A549 (cell line): ENCODE measurements at regions not wholly inside any gene's neighbourhood (a gene's known extent, or its start where the extent isn't known, plus 50 kb on each side); places are given as distances from the start of the nearest gene placed in this dataset.

Experiments used
- ATAC-seq, 2 experiments: fragments of 200-7000 bp in 1 of 2; fragments of >200 bp in 1 of 2; cut with Nextera tagmentation in 1 of 2; cut with Tn5 transposase in 1 of 2; 3 replicates each; pipeline versions ENCODE4 v1.8.0 to v1.9.1; 2018 to 2020; ENCODE audit warnings: mild to moderate bottlenecking in 1 of 2, moderate library complexity in 1 of 2
- CTCF ChIA-PET: fragments of 300-600 bp; sonication (Branson Sonifier 250); formaldehyde crosslinking; extraction: SDS; loops from one replicate; lab custom pipeline; 2021; ENCODE audit warnings: antibody characterized with exemption, inconsistent platforms; lab: Yijun Ruan, JAX
- POLR2A ChIA-PET: fragments of 350-600 bp; formaldehyde crosslinking; extraction: SDS; loops from one replicate; lab custom pipeline; 2021; ENCODE audit warnings: antibody characterized with exemption, inconsistent platforms; lab: Yijun Ruan, JAX
- DNase-seq, 2 experiments: peaks; one replicate each; pipeline versions ENCODE4 v3.0.0 to v3.0.0-alpha.2; 2011 to 2016; ENCODE audit warnings: low read depth in 1 of 2, low spot score in 1 of 2
- FAIRE-seq: peaks from 2 replicates; lab custom pipeline; 2011; peaks lifted over from hg19 to GRCh38; lab: Jason Lieb, UNC
- H3K27ac ChIP-seq, 2 experiments: fragments of >200 bp; sonication (Bioruptor Twin); formaldehyde crosslinking; 3 replicates each; pipeline ENCODE4 v1.5.1; 2016 to 2017
- H3K4me1 ChIP-seq: fragments of >200 bp; sonication (Bioruptor Twin); formaldehyde crosslinking; 3 replicates; pipeline ENCODE4 v1.6.1; 2016
- H3K4me2 ChIP-seq: fragments of >200 bp; sonication (Bioruptor Twin); formaldehyde crosslinking; 3 replicates; pipeline ENCODE4 v1.6.1; 2016
- H3K4me3 ChIP-seq: fragments of >200 bp; sonication (Bioruptor Twin); formaldehyde crosslinking; 3 replicates; pipeline ENCODE4 v1.5.1; 2016
- H3K9me3 ChIP-seq: fragments of >200 bp; sonication (Bioruptor Twin); formaldehyde crosslinking; 3 replicates; pipeline ENCODE4 v1.6.1; 2016
- CBX2 ChIP-seq: fragments of 200-600 bp; sonication (generic); IDR thresholded peaks from 2 replicates; pipeline ENCODE4 v1.6.1; 2016; ENCODE audit warnings: low read depth, mild to moderate bottlenecking, borderline replicate concordance
- CBX8 ChIP-seq: fragments of 200-600 bp; sonication (generic); IDR thresholded peaks from 2 replicates; pipeline ENCODE4 v1.6.1; 2016
- CHD2 ChIP-seq: fragments of 150-350 bp; IDR thresholded peaks from 2 replicates; pipeline ENCODE4 v1.6.1; 2014; ENCODE audit warnings: low read length; ENCODE audit not compliant: partially characterized antibody
- CHD4 ChIP-seq: fragments of 200-600 bp; sonication (generic); IDR thresholded peaks from 2 replicates; pipeline ENCODE4 v1.6.1; 2016; ENCODE audit warnings: antibody characterized with exemption, mild to moderate bottlenecking, borderline replicate concordance
- EHF ChIP-seq: fragments of 250-450 bp; sonication (Bioruptor Pico); IDR thresholded peaks from 2 replicates; pipeline ENCODE4 v1.5.0; 2020; ENCODE audit warnings: mild to moderate bottlenecking
- EHMT2 ChIP-seq: fragments of 200-600 bp; sonication (generic); IDR thresholded peaks from 2 replicates; pipeline ENCODE4 v1.6.1; 2016; ENCODE audit warnings: antibody characterized with exemption, low read depth, mild to moderate bottlenecking, moderate library complexity
- EP300 ChIP-seq, 2 experiments: fragments of >200 bp; sonication (Bioruptor Twin); formaldehyde crosslinking; IDR thresholded peaks; 2 replicates in 1 of 2; 3 replicates in 1 of 2; pipeline ENCODE4 v1.6.1; 2016 to 2017
- FOSL2 ChIP-seq, 2 experiments: fragments of 450-650 bp in 1 of 2; fragments of >200 bp in 1 of 2; sonication (Bioruptor Twin) in 1 of 2; formaldehyde crosslinking; IDR thresholded peaks; 2 replicates each; pipeline versions ENCODE4 v1.5.0 to v1.6.1; 2016 to 2020; ENCODE audit warnings: mild to moderate bottlenecking in 1 of 2, moderate library complexity in 1 of 2
- FOXS1 ChIP-seq: fragments of 250-450 bp; sonication (Bioruptor Pico); IDR thresholded peaks from 2 replicates; pipeline ENCODE4 v1.5.0; 2020; ENCODE audit warnings: mild to moderate bottlenecking, moderate library complexity
- HEYL ChIP-seq: fragments of 250-450 bp; sonication (Bioruptor Pico); IDR thresholded peaks from 2 replicates; pipeline ENCODE4 v1.8.0; 2021; ENCODE audit warnings: mild to moderate bottlenecking, moderate library complexity
- JUN ChIP-seq, 2 experiments: fragments of >200 bp; sonication (Bioruptor Twin); formaldehyde crosslinking; IDR thresholded peaks; 2 replicates in 1 of 2; 3 replicates in 1 of 2; pipeline ENCODE4 v1.6.1; 2016 to 2017
- MAFK ChIP-seq: fragments of 450-650 bp; IDR thresholded peaks from 2 replicates; pipeline ENCODE4 v1.6.1; 2014; ENCODE audit not compliant: partially characterized antibody
- MYC ChIP-seq: IDR thresholded peaks from 2 replicates; pipeline ENCODE4 v1.6.1; 2012; ENCODE audit warnings: mild to moderate bottlenecking, inconsistent platforms, low read length, improper control_type of control experiment, borderline replicate concordance
- NPAS2 ChIP-seq: fragments of 250-450 bp; sonication (Bioruptor Pico); IDR thresholded peaks from 2 replicates; pipeline ENCODE4 v1.8.0; 2022; ENCODE audit warnings: mild to moderate bottlenecking, moderate library complexity, borderline replicate concordance
- NR3C1 ChIP-seq: fragments of >200 bp; sonication (Bioruptor Twin); formaldehyde crosslinking; IDR thresholded peaks from 3 replicates; pipeline ENCODE4 v1.6.1; 2017
- POLR2AphosphoS2 ChIP-seq: conservative IDR thresholded peaks from 2 replicates; pipeline ENCODE4 v1.6.1; 2012; ENCODE audit warnings: low read length, improper control_type of control experiment, inconsistent platforms
- RCOR1 ChIP-seq: fragments of 150-350 bp; IDR thresholded peaks from 2 replicates; pipeline ENCODE4 v1.6.1; 2014; ENCODE audit warnings: antibody characterized with exemption, low read length, low read depth
- RNF2 ChIP-seq: fragments of 200-600 bp; sonication (generic); IDR thresholded peaks from 2 replicates; pipeline ENCODE4 v1.6.1; 2016; ENCODE audit warnings: low read depth, mild to moderate bottlenecking, antibody characterized with exemption, moderate library complexity, borderline replicate concordance
- SMC3 ChIP-seq: fragments of >200 bp; sonication (Bioruptor Twin); formaldehyde crosslinking; IDR thresholded peaks from 3 replicates; pipeline ENCODE4 v1.6.1; 2018; ENCODE audit warnings: inconsistent platforms
- TP53 ChIP-seq: fragments of 250-450 bp; sonication (Bioruptor Pico); IDR thresholded peaks from 2 replicates; pipeline ENCODE4 v1.5.0; 2021; ENCODE audit warnings: mild to moderate bottlenecking, moderate library complexity
- ZFP36 ChIP-seq: fragments of 450-650 bp; IDR thresholded peaks from 2 replicates; pipeline ENCODE4 v1.6.1; 2014; ENCODE audit warnings: borderline replicate concordance; ENCODE audit not compliant: partially characterized antibody
- ZSCAN20 ChIP-seq: fragments of 250-450 bp; sonication (Bioruptor Pico); IDR thresholded peaks from 2 replicates; pipeline ENCODE4 v1.8.0; 2022; ENCODE audit warnings: mild to moderate bottlenecking, moderate library complexity
- WGBS: methylation state at CpG from one replicate; pipeline ENCODE4 v1.1.6; 2017; ENCODE audit errors: missing lambda C conversion rate; 5-methylcytosine and 5-hydroxymethylcytosine counted together
- TF ChIP-seq, protein P1 (sequence below): fragments of >200 bp; sonication (Bioruptor Twin); formaldehyde crosslinking; IDR thresholded peaks from 2 replicates; pipeline ENCODE4 v1.6.1; 2016
- TF ChIP-seq, protein P2 (sequence below): fragments of 250-450 bp; sonication (Bioruptor Pico); IDR thresholded peaks from 2 replicates; pipeline ENCODE4 v1.5.0; 2021; ENCODE audit warnings: mild to moderate bottlenecking, moderate library complexity, borderline replicate concordance
- TF ChIP-seq, protein P3 (sequence below): fragments of 250-450 bp; sonication (Bioruptor Pico); IDR thresholded peaks from 2 replicates; pipeline ENCODE4 v1.5.0; 2020; ENCODE audit warnings: low read depth, mild to moderate bottlenecking, moderate library complexity
- TF ChIP-seq, protein P4 (sequence below): fragments of >200 bp; sonication (Bioruptor Twin); formaldehyde crosslinking; IDR thresholded peaks from 3 replicates; pipeline ENCODE4 v1.6.1; 2016

DNA sequence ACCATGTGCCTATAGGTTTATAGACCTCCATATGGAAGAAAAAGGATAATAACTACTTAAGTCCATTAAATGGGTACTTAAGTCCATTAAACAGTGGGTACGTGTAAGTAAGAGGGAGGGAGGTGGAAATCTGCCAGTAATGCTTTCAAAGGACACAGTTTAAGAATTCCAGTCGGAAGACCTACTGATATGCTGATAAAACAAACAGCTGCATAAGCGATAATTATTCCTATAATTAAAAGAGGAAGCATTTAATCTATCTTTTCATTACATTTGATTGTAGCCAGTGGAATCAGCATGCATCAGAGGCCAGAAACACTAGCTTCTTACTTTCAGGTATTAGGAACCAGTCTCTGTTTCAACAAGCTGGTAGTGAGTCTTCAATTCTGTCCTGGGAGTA is 96.4 kb upstream of the DDX18 start:
- Histone ChIP-seq H3K4me2 (no peak overlapping the region), H3K4me3 (no peak overlapping the region), H3K4me1 (no peaks in the 10 kb centered on the region), H3K9me3 (no peaks in the 10 kb centered on the region), H3K27ac (no peak overlapping the region)
- ChIA-PET POLR2A (no interaction called here), CTCF (interaction anchor here (1.2 kb wide), 1 partner anchor 11 kb away, joined by 3 read pairs; no protein-coding TSS in a partner anchor)
- TF ChIP-seq MAFK = no peak
- no peak for TF ChIP-seq JUN (IDR thresholded peaks at IDR 0.05)
- TF ChIP-seq, protein P1, sequence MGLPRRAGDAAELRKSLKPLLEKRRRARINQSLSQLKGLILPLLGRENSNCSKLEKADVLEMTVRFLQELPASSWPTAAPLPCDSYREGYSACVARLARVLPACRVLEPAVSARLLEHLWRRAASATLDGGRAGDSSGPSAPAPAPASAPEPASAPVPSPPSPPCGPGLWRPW = no peak
- TF ChIP-seq RCOR1 = no peak
- TF ChIP-seq FOSL2 (IDR thresholded peaks at IDR 0.05) = no peak
- TF ChIP-seq FOSL2 (CRISPR knock-in tag; IDR thresholded peaks at IDR 0.05) = no peak
- no peak for TF ChIP-seq CBX8
- no peak for TF ChIP-seq CHD2
- TF ChIP-seq FOXS1 = no peak
- TF ChIP-seq, protein P2, sequence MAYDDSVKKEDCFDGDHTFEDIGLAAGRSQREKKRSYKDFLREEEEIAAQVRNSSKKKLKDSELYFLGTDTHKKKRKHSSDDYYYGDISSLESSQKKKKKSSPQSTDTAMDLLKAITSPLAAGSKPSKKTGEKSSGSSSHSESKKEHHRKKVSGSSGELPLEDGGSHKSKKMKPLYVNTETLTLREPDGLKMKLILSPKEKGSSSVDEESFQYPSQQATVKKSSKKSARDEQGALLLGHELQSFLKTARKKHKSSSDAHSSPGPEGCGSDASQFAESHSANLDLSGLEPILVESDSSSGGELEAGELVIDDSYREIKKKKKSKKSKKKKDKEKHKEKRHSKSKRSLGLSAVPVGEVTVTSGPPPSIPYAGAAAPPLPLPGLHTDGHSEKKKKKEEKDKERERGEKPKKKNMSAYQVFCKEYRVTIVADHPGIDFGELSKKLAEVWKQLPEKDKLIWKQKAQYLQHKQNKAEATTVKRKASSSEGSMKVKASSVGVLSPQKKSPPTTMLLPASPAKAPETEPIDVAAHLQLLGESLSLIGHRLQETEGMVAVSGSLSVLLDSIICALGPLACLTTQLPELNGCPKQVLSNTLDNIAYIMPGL = no peak
- no peak for TF ChIP-seq ZSCAN20 (CRISPR knock-in tag)
- TF ChIP-seq EHMT2 = no peak
- no peak for TF ChIP-seq MYC
- TF ChIP-seq POLR2AphosphoS2 = no peak
- TF ChIP-seq EP300 (IDR thresholded peaks at IDR 0.05) = no peak
- no peak for TF ChIP-seq TP53 (CRISPR knock-in tag)
- TF ChIP-seq NPAS2 (CRISPR knock-in tag) = no peak
- TF ChIP-seq CHD4 = no peak
- FAIRE-seq (no peak), DNase-seq (no peak), ATAC-seq (no peak)
- 2% methylated on average over 3 of the region's 3 CpGs for WGBS

DNA sequence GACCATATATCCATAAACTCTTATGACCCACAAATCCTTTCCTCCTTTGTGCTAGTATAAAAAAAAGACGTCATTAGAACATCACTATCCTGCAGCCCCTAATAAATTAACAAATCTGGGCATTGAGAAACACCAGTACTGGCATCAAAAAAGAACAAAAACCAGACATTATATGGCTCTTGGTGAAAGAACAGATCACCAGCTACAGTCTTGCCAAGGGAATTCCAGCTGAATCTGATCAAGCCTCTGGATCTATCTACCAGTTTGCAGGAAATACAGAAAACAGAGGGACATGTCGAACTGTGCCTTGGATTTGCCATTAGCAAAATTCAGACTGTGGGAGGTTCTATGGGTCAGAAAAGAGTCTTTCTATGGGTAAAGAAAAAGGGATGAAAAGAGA is 93.7 kb upstream of the DDX18 start:
- TF ChIP-seq, protein P3, sequence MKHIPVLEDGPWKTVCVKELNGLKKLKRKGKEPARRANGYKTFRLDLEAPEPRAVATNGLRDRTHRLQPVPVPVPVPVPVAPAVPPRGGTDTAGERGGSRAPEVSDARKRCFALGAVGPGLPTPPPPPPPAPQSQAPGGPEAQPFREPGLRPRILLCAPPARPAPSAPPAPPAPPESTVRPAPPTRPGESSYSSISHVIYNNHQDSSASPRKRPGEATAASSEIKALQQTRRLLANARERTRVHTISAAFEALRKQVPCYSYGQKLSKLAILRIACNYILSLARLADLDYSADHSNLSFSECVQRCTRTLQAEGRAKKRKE (CRISPR knock-in tag) = no peak
- TF ChIP-seq TP53 (CRISPR knock-in tag) (no peak), MYC (no peak), RNF2 (no peak), JUN (IDR thresholded peaks at IDR 0.05) (no peak), HEYL (no peak), EP300 (IDR thresholded peaks at IDR 0.05) (no peak), CBX2 (no peak), EHF (CRISPR knock-in tag) (no peak), NR3C1 (no peak), MAFK (no peak), ZSCAN20 (CRISPR knock-in tag) (no peak), ZFP36 (no peak), SMC3 (no peak)
- TF ChIP-seq, protein P4, sequence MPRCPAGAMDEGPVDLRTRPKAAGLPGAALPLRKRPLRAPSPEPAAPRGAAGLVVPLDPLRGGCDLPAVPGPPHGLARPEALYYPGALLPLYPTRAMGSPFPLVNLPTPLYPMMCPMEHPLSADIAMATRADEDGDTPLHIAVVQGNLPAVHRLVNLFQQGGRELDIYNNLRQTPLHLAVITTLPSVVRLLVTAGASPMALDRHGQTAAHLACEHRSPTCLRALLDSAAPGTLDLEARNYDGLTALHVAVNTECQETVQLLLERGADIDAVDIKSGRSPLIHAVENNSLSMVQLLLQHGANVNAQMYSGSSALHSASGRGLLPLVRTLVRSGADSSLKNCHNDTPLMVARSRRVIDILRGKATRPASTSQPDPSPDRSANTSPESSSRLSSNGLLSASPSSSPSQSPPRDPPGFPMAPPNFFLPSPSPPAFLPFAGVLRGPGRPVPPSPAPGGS = no peak
- 3% methylated on average over 2 of the region's 2 CpGs for WGBS
- ChIA-PET POLR2A (no interaction called here), CTCF (no interaction called here)
- no peak overlapping the region for H3K27ac ChIP-seq
- H3K4me1 ChIP-seq = no peaks in the 10 kb centered on the region
- DNase-seq (no peak), FAIRE-seq (no peak), ATAC-seq (no peak)
- no peak overlapping the region for H3K4me2 ChIP-seq
- no peaks in the 10 kb centered on the region for H3K9me3 ChIP-seq
- H3K4me3 ChIP-seq = no peak overlapping the region
